ENCODE measurements at regions not wholly inside any gene's neighbourhood (a gene's known extent, or its start where the extent isn't known, plus 50 kb on each side); places are given as distances from the start of the nearest gene placed in this dataset.

DNA sequence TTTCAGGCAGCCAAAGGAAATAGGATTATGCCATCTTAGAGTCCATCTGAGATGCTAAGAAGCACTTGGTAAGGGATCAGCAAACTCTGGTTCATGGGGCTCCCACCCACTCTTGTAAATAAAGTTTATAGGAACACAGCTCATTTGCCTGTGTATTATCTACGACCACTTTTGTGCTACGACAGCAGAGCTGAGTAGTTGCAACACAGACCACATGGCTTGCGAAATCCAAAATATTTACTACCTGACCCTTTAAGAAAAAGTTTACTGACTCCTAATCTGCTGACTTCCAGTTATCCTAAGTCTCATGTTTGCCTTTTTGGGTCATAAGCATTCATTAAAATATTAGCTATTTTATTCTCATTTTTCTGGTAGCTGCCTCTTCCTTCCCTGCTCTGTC is 859.0 kb downstream of the QKI start:
- DNase-seq (ENCODE audit: low read depth in 2 of 3, low spot score in 2 of 3), result no peak

DNA sequence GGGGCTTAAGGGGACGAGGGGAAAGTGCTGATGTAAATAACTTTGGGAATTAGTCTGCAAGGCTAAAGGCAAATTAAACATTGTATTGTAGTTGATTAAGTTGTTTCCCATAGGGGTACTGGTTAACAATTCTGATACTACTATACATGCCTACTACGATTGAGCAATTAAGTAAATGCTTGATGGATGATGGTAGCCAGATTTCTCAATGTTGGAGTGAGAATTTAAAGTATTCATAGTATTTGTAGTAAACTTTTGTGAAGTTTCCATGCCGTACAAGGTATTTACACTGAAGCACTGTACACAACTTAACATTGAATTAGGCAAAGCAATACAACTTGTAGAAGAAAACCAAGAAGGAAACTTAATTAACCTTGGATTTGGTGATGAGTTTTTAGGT is 852.3 kb downstream of the QKI start:
- DNase-seq (ENCODE audit: low read depth in 2 of 3, low spot score in 2 of 3), result no peak

DNA sequence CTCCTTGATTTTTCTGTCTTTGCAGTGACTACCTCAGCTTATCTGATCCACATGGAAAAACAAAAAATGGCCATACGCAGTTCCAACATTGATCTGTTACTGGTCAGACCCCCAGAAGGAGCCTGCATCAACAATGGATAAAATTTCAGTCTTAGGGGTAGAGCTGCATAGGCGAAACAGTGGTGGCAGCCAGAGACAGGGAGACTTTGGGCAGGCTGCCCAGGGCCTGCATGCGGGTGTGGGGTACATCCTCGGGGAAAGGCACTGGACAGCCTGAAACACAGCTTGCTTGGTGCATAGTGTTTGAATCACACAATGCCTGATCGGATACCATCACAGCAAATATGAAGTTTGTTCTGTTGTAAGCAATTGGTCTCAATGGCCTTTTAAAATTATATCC is 847.8 kb downstream of the QKI start:
- no peak for DNase-seq (ENCODE audit: low read depth in 2 of 3, low spot score in 2 of 3)

DNA sequence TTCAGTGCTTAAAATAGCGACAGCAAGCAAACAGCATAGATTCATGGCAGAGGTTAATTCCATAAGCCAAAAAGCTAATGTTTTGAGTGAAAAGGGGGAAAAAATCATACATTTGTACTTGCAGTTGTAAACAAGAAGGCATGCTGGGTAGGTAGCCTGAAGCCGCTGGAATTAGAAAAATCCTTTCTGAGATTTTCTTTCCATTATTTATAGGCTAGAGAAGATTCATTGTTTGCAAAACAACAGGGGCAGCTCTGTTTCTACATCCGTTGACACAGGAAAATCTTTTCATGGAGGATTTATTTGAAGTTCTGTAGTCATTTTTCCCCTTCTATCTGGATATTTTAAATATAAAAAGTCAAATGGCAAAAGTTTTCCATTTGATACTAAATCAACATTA is 843.9 kb downstream of the QKI start:
- no peak for DNase-seq (ENCODE audit: low read depth in 2 of 3, low spot score in 2 of 3)

DNA sequence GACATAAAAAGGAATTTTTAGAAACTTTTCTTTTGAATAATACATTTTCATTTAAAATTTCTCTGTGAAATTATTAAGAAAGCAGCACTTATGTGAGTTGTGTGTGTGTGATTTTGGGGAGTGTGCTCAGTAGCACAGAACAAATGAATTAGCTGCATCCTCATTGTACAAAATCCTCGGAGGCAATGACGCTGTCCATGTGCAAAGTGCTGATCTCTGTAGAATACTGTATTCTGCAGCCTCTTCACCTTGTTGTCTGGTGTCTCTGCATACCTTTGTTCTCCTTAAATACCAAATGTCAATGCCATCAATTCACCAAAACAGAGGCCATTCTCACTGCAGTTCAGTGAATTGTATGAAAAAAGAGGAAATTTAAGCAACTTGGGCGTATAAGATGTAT is 838.4 kb downstream of the QKI start:
- no peak for DNase-seq (ENCODE audit: low read depth in 2 of 3, low spot score in 2 of 3)

DNA sequence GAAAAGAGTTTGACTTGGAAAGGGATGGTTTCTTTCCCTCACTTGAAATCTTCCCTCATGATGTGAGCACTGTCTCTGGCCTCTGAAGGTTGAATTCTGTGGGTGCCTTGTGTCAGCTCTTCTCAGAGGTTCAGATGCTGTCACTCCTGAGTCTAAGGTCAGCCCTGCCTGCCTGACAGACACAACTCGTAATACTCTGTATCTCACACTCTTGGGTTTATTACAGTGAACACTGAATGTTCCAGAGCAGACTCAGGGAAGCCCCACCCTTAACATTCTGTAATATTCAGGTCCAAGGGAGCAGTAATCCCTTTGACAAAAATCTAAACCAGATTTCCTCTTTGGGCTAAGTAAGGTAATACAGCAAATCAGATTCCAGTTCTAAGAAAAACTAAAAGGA is 837.8 kb downstream of the QKI start:
- no peak for DNase-seq (ENCODE audit: low read depth in 2 of 3, low spot score in 2 of 3)

DNA sequence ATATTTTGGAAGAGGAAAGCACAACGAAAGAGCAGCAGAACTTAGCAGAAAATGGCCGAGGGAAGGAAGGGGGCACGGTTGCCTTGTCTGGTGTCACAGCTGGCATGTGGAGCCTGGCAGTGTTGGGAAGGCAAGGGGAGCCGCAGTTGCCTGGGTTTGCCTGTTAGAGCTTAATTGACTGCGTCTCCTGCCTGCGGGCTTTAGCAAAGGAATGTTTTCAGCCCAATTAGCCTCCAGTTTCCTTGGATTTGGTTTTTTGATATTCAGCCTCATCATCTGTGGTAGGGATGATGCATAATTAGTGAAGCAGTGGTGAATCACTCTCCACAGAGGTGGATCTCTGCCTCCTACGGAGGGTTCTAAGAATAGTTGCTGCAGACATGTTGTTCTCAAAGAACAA is 832.6 kb downstream of the QKI start:
- no peak for DNase-seq (ENCODE audit: low read depth in 2 of 3, low spot score in 2 of 3)

DNA sequence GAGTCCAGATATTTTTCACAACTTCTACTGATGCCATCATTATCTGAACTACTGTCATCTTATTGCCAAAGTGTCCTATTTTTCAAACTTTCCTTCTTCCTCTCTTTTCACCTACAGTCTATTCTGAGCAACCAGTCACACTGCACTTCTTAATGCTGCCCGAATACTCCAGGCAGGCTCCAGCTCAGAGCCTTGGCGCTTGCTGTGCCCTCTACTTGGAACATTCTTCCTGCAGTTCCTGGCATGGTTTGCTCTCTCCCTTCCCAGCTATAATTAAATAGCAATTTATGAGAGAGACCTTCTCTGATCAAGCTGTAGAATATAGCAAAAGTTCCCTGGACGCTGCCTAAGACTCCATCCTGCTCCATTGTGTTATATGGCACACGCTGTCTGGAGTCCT is 831.6 kb downstream of the QKI start:
- DNase-seq (ENCODE audit: low read depth in 2 of 3, low spot score in 2 of 3), result no peak

DNA sequence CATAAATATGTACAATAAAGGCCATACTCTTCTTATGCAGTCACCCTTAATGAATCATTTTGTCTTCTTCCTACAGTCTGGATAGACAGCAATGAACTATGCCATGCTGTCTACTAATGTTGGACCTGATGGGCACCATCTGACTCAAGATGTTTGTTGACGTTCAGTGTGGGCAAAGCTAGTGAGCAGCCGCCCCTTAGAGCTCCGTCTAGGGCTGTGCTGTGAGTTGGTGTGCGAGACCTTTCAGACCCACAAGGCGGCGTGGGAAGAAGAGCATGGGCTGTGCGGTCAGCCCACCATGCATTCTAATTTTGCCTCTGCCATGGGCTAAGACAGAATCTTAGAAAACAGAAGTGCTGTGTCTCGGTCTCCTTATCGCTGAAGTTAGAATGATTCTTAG is 829.4 kb downstream of the QKI start:
- DNase-seq (ENCODE audit: low read depth in 2 of 3, low spot score in 2 of 3), result no peak

DNA sequence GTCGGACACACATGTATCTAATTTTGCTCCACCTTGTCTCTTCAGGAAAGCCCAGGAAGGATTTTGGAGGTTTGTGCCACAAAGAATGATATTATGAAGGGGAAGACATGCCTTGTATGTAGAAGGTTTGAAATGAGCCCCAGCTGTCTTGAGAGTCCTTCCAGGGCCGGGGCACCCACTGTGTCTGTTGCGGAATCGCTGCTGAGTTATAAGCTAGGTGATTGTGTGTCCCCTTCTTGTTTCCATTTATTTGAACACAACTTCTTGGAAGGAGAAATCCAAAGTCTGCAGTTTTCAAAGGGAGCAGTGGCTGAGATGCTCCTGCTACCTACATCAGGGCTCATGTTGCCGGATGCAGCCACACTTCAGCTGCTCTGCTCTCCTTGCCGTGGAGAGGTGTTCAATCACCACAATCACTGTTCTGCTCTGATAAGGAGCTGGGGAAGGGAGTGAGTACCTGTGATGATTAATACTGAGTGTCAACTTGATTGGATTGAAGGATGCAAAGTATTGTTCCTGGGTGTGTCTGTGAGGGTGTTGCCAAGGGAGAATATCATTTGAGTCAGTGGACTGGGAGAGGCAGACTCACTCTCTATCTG is 828.6 kb downstream of the QKI start:
- no peak for DNase-seq (ENCODE audit: low read depth in 2 of 3, low spot score in 2 of 3)

DNA sequence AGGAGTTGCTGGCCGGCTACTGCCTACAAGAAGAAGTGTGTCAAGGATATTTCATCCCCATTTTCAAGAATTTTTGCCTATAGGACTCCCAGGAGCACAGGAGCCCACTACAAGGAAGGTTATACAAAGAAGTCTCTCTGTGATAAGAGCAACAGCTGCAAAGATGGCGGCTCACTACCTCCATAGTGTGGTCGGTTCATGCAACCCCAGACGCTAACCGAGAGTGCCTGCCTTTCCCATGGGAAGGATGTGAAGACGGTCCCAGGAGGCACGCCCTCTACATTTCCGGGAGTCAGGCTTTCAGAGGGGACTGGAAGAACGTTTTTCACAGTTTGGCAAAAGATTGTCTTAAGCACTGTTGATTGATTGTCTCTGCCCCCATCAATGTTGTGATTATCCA is 816.3 kb downstream of the QKI start:
- DNase-seq (ENCODE audit: low read depth in 2 of 3, low spot score in 2 of 3), result no peak

DNA sequence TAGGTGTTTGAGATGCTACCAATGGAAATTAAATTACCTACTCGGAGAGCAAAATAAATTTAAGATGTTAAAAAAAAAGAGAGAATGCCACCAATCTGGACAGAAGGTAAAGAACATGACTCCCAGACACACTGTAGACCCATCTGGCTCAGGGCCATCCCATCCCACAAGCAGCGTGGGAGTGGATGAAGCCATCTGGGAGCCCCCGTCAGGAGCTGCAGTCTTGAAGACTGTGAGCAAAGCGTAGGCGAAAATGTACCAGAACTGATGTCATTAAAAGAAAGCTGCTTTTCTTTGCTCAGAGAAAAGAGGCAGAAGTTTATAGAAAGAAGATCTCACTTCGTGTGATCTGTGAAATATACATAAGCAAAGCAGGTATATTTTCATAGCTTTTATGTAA is 815.7 kb downstream of the QKI start:
- no peak for DNase-seq (ENCODE audit: low read depth in 2 of 3, low spot score in 2 of 3)

DNA sequence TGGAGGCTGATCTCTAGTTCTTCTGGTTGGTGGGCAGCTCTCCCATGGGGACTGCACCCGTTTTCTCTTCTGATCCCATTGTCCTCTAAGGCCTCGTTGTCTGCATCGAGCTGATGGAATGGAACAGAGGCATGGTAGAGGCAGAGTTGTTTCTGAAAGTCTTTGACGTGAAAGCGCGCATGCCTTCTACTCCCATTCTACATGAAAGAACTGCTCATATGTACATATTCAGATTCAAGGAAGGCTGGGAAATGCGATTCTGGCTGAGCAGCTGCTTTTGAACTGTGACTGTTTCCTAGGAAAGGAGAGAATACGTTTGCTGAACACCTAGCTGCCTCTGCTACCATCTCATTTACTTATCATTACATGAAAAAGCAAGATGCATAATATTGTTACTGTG is 815.2 kb downstream of the QKI start:
- no peak for DNase-seq (ENCODE audit: low read depth in 2 of 3, low spot score in 2 of 3)

DNA sequence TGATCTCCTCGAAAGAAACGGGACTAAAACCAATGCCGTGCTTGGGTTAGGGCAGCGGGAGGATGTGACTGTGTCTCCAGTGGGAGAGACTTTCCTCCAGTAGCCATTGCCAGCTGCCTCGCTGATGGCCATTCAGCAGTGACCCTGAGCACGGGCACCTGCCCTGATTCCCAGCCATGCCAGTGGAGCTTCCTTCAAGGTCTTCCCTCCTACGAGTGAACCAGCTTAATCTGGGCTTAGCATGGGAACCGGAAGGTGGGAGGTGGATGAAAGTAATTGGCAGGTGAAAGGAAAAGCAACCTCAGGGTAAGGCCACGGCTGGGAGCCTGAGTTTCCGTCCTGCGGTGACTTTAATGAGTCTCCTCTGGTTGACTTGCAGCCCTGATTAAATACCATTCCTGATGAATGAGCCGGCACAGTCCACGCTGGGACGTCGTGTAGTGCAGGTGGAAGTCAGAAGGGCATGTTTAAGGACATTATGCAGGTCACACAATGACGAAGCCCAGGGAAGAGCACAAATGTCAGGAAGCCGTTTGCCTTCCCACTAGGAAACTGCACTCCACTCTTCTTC is 813.5 kb downstream of the QKI start:
- DNase-seq (ENCODE audit: low read depth in 2 of 3, low spot score in 2 of 3), result no peak

DNA sequence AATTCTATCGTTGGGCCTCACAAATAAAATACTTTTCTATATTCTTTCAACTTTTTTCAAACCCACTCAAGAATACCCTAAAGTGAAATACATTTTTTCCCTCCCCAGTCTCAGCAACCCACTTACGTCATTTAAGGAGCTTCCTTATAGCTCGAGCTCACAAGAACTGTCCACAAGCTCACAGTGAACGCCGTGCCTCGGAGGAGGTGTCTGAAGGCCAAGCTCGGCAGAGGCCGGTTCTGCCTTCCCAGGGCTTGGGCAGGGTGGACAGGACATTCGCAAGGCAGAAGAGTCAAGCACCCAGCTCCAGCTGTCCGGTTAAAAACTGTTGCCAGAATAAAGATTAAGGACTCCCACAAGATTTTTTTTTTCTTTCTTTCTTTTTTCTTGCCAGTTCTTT is 802.3 kb downstream of the QKI start:
- DNase-seq (ENCODE audit: low read depth in 2 of 3, low spot score in 2 of 3), result no peak

DNA sequence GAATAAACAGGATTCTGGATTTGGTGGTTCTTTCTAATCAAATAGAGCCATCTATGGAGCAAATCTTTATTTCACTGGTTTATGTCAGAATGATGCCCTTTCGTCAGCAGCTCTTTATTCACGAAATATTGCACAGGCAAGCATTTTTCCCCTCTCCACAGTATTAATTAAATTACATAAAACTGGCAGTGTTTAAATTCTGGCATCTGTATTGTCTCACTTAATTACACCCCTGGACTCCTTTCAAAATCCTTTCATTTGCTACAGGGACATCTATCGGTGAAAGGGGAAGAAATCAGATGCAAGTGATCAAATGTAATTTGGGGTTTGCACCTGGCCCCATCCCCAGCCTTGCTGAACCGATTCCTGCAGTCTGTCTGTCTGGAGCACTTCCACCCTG is 801.9 kb downstream of the QKI start:
- DNase-seq (ENCODE audit: low read depth in 2 of 3, low spot score in 2 of 3), result no peak

DNA sequence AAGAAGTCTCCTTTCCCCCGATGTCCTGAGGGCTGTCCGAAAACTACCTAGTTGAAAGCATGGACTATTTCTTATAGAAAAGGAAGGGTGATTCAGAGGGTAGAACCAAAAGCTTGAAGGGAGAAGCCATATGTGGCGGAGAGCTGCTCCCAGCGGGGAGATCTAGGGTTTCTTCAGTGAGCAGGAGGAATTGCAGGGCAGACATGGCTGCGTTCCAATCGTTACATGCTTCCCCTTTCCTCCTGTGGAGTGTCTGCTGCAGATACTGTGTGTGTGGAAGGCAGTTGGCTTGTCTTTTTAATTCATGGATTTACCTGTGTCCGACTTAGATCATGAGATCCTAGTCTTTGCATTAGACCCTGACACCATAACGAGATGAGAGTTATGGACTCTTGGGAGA is 799.5 kb downstream of the QKI start:
- DNase-seq (ENCODE audit: low read depth in 2 of 3, low spot score in 2 of 3), result no peak

DNA sequence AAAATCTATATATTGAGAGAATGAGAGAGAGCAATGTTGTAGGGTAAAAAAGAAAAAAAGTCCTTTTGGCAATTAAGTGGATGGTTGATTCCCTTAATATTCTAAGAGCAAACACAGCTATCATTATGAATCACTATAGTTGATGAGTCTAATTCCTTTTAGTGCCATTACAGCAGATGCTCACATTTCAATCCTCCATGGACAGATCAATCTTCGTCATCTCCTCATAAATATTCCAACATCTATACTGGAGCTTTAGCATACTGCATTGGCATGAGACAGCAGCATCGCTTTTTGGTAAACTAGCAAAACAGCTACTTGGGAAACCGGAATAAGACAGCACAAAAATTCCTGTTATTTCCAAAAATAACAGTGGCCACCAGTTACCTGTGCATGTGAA is 796.7 kb downstream of the QKI start:
- DNase-seq (ENCODE audit: low read depth in 2 of 3, low spot score in 2 of 3), result no peak

DNA sequence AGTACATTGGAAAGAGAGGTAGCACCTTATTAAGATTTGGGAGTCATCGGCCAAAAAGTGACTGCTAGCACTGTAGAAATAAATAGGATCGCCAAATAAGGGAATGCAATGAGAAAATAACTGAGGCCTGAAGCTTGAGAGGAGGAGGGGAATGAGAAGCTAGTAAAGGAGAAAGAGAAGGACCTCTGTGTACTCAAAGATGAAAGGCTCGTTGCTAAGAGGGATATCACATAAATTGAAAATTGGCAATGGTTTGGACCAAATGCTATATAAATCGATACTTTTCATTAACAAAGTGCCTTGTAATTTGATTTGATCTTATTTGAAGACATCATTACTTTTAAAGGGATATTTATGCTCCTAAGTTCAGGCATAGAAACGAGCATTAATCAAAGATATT is 796.3 kb downstream of the QKI start:
- DNase-seq (ENCODE audit: low read depth in 2 of 3, low spot score in 2 of 3), result no peak

DNA sequence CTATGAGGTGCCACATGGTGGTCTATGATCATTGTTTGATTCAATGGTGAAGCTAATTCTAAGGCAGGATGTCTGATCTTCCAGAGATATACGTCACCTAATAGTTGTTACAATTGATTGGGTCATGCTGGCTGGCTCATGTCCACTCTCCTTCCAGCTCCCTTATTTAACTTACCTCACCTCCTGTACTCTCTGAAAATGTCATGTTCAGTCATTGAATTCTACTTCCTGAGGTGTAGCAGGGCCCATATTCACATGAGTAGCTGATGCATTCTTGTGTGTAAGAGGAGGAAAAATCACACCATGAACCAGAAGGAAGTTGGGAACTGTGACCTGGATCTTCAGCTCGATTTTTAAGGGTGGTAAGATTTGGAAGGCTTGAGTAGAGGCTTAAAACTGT is 795.8 kb downstream of the QKI start:
- DNase-seq (ENCODE audit: low read depth in 2 of 3, low spot score in 2 of 3), result no peak

DNA sequence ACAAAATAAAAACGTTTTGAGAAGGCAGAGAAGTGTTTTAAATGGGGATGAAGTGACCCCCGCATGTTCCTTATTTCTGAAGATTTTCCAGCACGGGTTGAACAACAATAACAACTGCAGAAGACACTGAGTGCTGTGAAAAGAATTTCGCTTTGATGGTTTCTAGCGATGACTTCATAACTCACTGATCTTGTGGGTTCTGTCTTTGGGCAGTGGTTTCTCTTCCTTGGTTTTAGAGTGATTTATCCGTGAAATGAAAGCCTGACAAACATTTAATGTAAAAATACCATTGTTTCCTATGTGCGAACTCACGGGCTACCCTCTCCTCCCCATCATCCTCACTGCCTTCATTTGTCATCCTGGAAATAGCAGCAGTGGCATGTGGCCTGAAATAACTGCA is 793.9 kb downstream of the QKI start:
- DNase-seq (ENCODE audit: low read depth in 2 of 3, low spot score in 2 of 3), result no peak

DNA sequence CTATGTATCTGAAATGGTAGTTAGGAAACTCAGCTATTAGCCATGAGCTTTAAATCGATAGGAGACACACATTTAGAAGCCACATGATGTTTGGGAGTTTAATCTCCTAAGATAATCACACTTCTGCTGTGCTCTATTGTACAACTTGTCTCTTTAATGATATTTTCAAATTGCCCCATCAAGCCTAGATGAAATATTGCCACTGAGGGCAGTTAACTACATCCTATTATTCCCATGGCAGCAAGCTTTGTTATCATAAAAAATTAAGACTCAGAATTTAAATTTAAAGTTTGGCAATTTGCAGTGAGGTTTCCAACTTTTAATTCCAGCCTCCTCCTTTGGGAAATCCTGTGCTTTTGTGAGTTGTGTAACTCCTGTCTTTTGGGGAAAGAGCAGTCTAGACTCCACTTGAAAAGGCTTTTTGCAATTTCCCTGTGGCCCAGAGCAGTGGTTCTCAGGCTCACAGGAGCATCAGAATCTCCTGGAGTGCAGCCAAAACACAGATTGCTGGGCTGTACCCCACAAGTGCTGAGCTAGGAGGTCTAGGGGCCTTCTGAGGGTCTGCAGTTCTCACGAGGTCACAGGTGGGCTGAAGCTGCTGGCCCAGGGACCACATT is 792.4 kb downstream of the QKI start:
- no peak for DNase-seq (ENCODE audit: low read depth in 2 of 3, low spot score in 2 of 3)

DNA sequence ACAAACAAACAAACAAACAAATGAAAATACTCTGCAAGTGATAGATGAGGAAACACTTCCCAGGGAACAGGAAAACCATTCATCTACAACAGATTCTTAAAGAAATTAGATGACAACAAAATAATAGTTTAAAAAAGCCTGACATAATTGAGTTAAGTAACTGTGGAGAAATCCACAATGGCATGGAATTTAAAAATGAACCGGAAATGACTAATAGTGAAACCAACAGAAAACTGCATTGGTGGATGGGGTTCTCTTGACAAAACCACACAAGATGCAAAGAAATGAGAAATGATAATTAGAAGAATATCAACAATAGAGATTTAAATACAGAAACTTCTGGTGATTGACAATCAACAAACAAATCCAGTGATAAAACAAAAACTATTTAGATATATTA is 785.6 kb downstream of the QKI start:
- no peak for DNase-seq (ENCODE audit: low read depth in 2 of 3, low spot score in 2 of 3)

Measured in hematopoietic multipotent progenitor cell (in vitro differentiated cells).